ENCODE measurements at regions not wholly inside any gene's neighbourhood (a gene's known extent, or its start where the extent isn't known, plus 50 kb on each side); places are given as distances from the start of the nearest gene placed in this dataset.

DNA sequence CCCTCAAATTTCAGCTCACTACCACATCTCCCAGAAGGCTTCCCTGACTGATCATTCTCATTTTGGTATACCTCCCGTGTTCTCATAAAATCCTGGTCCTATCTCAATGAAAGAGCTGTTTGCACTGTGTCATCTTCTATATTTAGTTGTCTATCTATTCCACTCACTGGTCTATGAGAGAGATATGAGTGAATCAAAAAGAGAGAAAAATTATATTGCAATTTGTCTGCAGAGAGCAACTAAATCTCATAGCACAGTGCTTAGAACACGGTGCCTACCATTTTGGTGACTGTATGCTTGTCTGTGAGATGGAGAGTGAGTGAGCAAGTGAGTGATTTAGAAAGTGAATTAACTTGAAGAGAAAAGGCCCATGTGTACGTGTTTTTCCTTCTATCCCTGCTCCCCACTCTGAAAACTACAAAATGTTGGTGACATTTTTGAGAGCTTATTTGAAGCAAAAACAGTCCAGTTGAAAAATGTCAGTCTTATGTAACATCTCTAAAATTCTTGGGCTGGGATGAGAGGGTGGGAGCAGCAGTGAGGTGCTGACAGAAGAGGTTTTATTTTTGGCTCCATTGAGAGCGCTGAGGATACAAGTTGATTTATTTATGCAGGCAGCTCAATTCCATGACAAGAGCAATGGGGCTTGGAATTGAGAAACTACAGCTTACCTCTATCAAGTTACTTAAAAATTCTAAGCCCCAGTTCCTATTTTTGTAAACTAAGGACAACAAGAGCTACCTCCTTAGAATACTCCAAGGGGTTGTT lies 373.5 kb upstream of the CHST9 start:
- H3K27me3 ChIP-seq: no peaks in the 10 kb centered on the region
- no peak overlapping the region for H3K9ac ChIP-seq (ENCODE audit: low read depth in 2 of 2, low read length in 2 of 2)
- H3K4me1 ChIP-seq: no peaks in the 10 kb centered on the region
- no peak for DNase-seq
- H3K9me3 ChIP-seq: no peaks in the 10 kb centered on the region
- no peaks in the 10 kb centered on the region for H3K36me3 ChIP-seq
- intact Hi-C loops (cut with DNase I): no loop called here
- no peak for TF ChIP-seq CTCF (IDR thresholded peaks at IDR 0.05)
- no peak overlapping the region for H3K27ac ChIP-seq
- no peak overlapping the region for H3K4me3 ChIP-seq

DNA sequence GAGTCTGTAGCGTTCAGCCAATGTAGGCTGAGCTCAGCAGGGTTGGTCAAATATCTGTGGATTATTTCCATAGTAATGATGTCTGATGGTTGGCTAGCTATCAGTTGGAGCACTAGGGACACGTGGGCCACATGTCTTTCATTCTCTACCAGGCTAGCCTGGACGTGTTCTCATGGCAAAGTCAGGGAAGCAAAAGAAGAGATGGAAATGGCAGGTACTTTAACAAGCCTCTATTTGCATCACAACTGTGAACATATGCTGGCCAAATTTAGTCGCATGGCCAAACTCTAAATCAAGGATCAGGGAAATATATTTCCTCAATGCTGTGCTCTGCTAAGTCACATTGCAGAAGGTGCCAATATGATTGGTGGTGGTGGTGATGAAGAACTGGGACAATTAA lies 371.6 kb upstream of the CHST9 start:
- H3K27me3 ChIP-seq: no peaks in the 10 kb centered on the region
- intact Hi-C loops (cut with DNase I): no loop called here

GRCh38 chr18:27549335-27550039 lies 364.4 kb upstream of the CHST9 start:
- Histone ChIP-seq H3K9ac (ENCODE audit: low read depth in 2 of 2, low read length in 2 of 2) (no peak overlapping the region), H3K27me3 (no peaks in the 10 kb centered on the region)
- intact Hi-C loops (cut with DNase I): no loop called here

More for the DNA sequence above, 371.6 kb upstream of the CHST9 start:
- Histone ChIP-seq H3K4me1 (no peaks in the 10 kb centered on the region), H3K9me3 (no peaks in the 10 kb centered on the region), H3K27ac (no peak overlapping the region), H3K36me3 (no peaks in the 10 kb centered on the region), H3K9ac (ENCODE audit: low read depth in 2 of 2, low read length in 2 of 2) (no peak overlapping the region), H3K4me3 (no peak overlapping the region)
- DNase-seq: no peak
- no peak for TF ChIP-seq CTCF (IDR thresholded peaks at IDR 0.05)

GRCh38 chr18:27546991-27547390 lies 361.9 kb upstream of the CHST9 start:
- Histone ChIP-seq H3K9me3 (no peaks in the 10 kb centered on the region), H3K9ac (ENCODE audit: low read depth in 2 of 2, low read length in 2 of 2) (no peak overlapping the region), H3K36me3 (no peaks in the 10 kb centered on the region), H3K4me1 (no peaks in the 10 kb centered on the region), H3K27me3 (no peaks in the 10 kb centered on the region), H3K27ac (no peak overlapping the region), H3K4me3 (no peak overlapping the region)
- intact Hi-C loops (cut with DNase I): no loop called here
- no peak for DNase-seq
- TF ChIP-seq CTCF (IDR thresholded peaks at IDR 0.05): no peak

More at GRCh38 chr18:27549335-27550039, 364.4 kb upstream of the CHST9 start:
- Histone ChIP-seq H3K27ac (no peak overlapping the region), H3K4me1 (no peaks in the 10 kb centered on the region), H3K4me3 (no peak overlapping the region), H3K9me3 (no peaks in the 10 kb centered on the region), H3K36me3 (no peaks in the 10 kb centered on the region)
- no peak for DNase-seq
- TF ChIP-seq CTCF (IDR thresholded peaks at IDR 0.05): no peak

DNA sequence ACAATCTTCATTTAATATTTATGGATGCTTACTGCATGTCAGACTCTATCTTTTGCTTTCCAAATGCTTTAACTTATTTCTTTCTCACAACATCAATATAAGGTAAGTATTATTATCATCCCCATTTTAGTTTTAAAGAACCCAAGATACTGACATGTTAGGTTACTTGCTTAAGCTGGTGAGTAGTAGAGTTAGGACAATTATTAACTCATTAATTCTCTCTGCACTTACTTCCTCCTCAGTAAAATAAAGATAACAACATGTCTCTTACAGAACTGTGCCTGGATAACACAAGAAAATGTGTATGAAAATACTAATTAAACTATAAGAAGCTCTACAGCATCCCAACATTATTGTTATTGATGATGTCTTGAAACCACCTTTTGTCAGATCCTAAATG lies 359.1 kb upstream of the CHST9 start:
- Histone ChIP-seq H3K4me1 (no peaks in the 10 kb centered on the region), H3K4me3 (no peak overlapping the region), H3K9me3 (no peaks in the 10 kb centered on the region), H3K27ac (no peak overlapping the region), H3K9ac (ENCODE audit: low read depth in 2 of 2, low read length in 2 of 2) (no peak overlapping the region), H3K36me3 (no peaks in the 10 kb centered on the region), H3K27me3 (no peaks in the 10 kb centered on the region)
- TF ChIP-seq CTCF (IDR thresholded peaks at IDR 0.05): no peak
- DNase-seq: no peak
- intact Hi-C loops (cut with DNase I): no loop called here
